ENCODE measurements at regions not wholly inside any gene's neighbourhood (a gene's known extent, or its start where the extent isn't known, plus 50 kb on each side); places are given as distances from the start of the nearest gene placed in this dataset.

DNA sequence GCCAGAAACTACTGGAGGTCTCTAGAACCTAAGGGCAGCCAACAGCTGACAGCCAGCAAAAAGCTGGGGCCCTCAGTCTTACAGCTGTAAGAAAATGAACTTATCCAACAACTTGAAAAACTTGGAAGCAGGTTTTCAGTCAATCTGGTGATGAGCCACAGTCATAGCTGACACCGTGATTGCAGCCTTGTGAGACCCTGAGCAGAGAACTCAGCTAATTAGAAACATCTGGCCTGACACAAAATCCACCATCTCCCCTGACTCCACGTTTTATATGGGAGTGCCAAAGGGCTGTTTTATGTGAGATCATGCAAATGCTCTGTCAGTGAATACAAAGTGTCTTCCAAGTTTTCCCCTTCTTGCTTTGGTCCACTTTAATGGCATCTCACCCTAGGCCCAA lies 198.8 kb upstream of the DCAF8L1 start:
- TF ChIP-seq, protein P1, sequence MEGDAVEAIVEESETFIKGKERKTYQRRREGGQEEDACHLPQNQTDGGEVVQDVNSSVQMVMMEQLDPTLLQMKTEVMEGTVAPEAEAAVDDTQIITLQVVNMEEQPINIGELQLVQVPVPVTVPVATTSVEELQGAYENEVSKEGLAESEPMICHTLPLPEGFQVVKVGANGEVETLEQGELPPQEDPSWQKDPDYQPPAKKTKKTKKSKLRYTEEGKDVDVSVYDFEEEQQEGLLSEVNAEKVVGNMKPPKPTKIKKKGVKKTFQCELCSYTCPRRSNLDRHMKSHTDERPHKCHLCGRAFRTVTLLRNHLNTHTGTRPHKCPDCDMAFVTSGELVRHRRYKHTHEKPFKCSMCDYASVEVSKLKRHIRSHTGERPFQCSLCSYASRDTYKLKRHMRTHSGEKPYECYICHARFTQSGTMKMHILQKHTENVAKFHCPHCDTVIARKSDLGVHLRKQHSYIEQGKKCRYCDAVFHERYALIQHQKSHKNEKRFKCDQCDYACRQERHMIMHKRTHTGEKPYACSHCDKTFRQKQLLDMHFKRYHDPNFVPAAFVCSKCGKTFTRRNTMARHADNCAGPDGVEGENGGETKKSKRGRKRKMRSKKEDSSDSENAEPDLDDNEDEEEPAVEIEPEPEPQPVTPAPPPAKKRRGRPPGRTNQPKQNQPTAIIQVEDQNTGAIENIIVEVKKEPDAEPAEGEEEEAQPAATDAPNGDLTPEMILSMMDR (optimal IDR thresholded peaks at IDR 0.05 in 1 of 3, IDR thresholded peaks at IDR 0.05 in 1 of 3, conservative IDR thresholded peaks at IDR 0.05 in 1 of 3; ENCODE audit: extremely low read depth in 1 of 3, insufficient read depth in 2 of 3, low read length in 3 of 3) = no peak
- no peak for TF ChIP-seq EZH2 (IDR thresholded peaks at IDR 0.05; ENCODE audit: low read length)
- H3K4me1 ChIP-seq (ENCODE audit: control insufficient read depth, extremely low read depth, insufficient read depth, low read length) = no peaks in the 10 kb centered on the region
- FAIRE-seq (no peak), DNase-seq (ENCODE audit: low read depth, low spot score) (no peak)
- no peak overlapping the region for H3K9ac ChIP-seq (ENCODE audit: control insufficient read depth, extremely low read depth, insufficient read depth, low read length)
- H4K20me1 ChIP-seq (ENCODE audit: control insufficient read depth, extremely low read depth, insufficient read depth, low read length) = no peaks in the 10 kb centered on the region
- no peaks in the 10 kb centered on the region for H3K9me1 ChIP-seq (ENCODE audit: control insufficient read depth, extremely low read depth, insufficient read depth, low read length)
- H3K79me2 ChIP-seq (ENCODE audit: control insufficient read depth, insufficient read depth, low read length) = no peaks in the 10 kb centered on the region
- no peaks in the 10 kb centered on the region for H3K27me3 ChIP-seq (ENCODE audit: control insufficient read depth, extremely low read depth, insufficient read depth, low read length)
- H3K4me3 ChIP-seq (ENCODE audit: control insufficient read depth in 2 of 3, extremely low read depth in 1 of 3, insufficient read depth in 2 of 3, low read depth in 1 of 3, low read length in 3 of 3) = no peak overlapping the region
- H2AFZ ChIP-seq (ENCODE audit: control insufficient read depth, low read length) = no peak overlapping the region
- no peak overlapping the region for H3K4me2 ChIP-seq (ENCODE audit: control insufficient read depth, extremely low read depth, insufficient read depth, low read depth, low read length)
- H3K36me3 ChIP-seq (ENCODE audit: control insufficient read depth in 2 of 2, extremely low read depth in 1 of 2, insufficient read depth in 2 of 2, low read length in 2 of 2) = no peaks in the 10 kb centered on the region
- no peak overlapping the region for H3K27ac ChIP-seq (ENCODE audit: control insufficient read depth, insufficient read depth, low read length)
- H3K9me3 ChIP-seq (ENCODE audit: control insufficient read depth, low read depth, low read length) = no peaks in the 10 kb centered on the region
- dilution Hi-C loops (cut with MboI; ENCODE audit: extremely low pct_ligation_motif_present, low sequenced_read_pairs) = no loop called here

DNA sequence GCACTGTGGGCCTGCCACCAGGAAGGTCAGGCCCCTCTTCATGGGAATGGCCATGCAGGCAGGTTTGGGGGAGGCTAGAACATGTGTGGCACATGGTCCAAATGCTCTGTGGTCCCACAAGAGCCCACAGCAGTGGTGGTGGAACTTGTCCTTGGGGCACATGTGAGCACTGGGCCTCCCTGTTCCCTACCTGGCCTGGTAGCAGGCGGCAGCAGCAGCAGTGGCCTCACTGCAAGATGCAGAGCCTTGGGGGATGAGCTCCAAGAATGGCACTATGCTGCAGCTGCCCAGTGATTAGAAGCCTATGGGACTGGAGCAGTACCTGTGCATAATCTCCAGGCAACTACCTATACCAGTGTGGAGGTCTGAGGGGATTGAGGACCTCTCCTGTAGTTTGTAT lies 197.0 kb upstream of the DCAF8L1 start:
- no peaks in the 10 kb centered on the region for H3K36me3 ChIP-seq (ENCODE audit: control insufficient read depth in 2 of 2, extremely low read depth in 1 of 2, insufficient read depth in 2 of 2, low read length in 2 of 2)
- H3K27ac ChIP-seq (ENCODE audit: control insufficient read depth, insufficient read depth, low read length) = no peak overlapping the region
- no peak overlapping the region for H2AFZ ChIP-seq (ENCODE audit: control insufficient read depth, low read length)
- no peaks in the 10 kb centered on the region for H3K27me3 ChIP-seq (ENCODE audit: control insufficient read depth, extremely low read depth, insufficient read depth, low read length)
- H3K4me3 ChIP-seq (ENCODE audit: control insufficient read depth in 2 of 3, extremely low read depth in 1 of 3, insufficient read depth in 2 of 3, low read depth in 1 of 3, low read length in 3 of 3) = no peak overlapping the region
- no peaks in the 10 kb centered on the region for H3K79me2 ChIP-seq (ENCODE audit: control insufficient read depth, insufficient read depth, low read length)
- no peaks in the 10 kb centered on the region for H3K9me3 ChIP-seq (ENCODE audit: control insufficient read depth, low read depth, low read length)
- no peaks in the 10 kb centered on the region for H4K20me1 ChIP-seq (ENCODE audit: control insufficient read depth, extremely low read depth, insufficient read depth, low read length)
- H3K4me2 ChIP-seq (ENCODE audit: control insufficient read depth, extremely low read depth, insufficient read depth, low read depth, low read length) = no peak overlapping the region
- DNase-seq (ENCODE audit: low read depth, low spot score) = no peak
- TF ChIP-seq, protein P1 (optimal IDR thresholded peaks at IDR 0.05 in 1 of 3, IDR thresholded peaks at IDR 0.05 in 1 of 3, conservative IDR thresholded peaks at IDR 0.05 in 1 of 3; ENCODE audit: extremely low read depth in 1 of 3, insufficient read depth in 2 of 3, low read length in 3 of 3) = no peak
- no peak for TF ChIP-seq EZH2 (IDR thresholded peaks at IDR 0.05; ENCODE audit: low read length)
- no peak overlapping the region for H3K9ac ChIP-seq (ENCODE audit: control insufficient read depth, extremely low read depth, insufficient read depth, low read length)
- FAIRE-seq = no peak
- no peaks in the 10 kb centered on the region for H3K4me1 ChIP-seq (ENCODE audit: control insufficient read depth, extremely low read depth, insufficient read depth, low read length)
- dilution Hi-C loops (cut with MboI; ENCODE audit: extremely low pct_ligation_motif_present, low sequenced_read_pairs) = no loop called here
- H3K9me1 ChIP-seq (ENCODE audit: control insufficient read depth, extremely low read depth, insufficient read depth, low read length) = no peaks in the 10 kb centered on the region

All from keratinocyte (primary cell).